SJCRH30 (cell line): ENCODE measurements at regions not wholly inside any gene's neighbourhood (a gene's known extent, or its start where the extent isn't known, plus 50 kb on each side); places are given as distances from the start of the nearest gene placed in this dataset.

ENCODE experiments used
- DNase-seq, 2 experiments: peaks; one replicate each; pipeline ENCODE4 v3.0.0-alpha.2; 2015 to 2020
- H3K27ac ChIP-seq: fragments of 250-450 bp; sonication (Bioruptor Pico); 2 replicates; pipeline ENCODE4 v1.5.1; 2020; ENCODE audit warnings: mild to moderate bottlenecking, moderate library complexity
- H3K27me3 ChIP-seq: fragments of 250-450 bp; sonication (Bioruptor Pico); 2 replicates; pipeline ENCODE4 v1.5.1; 2020; ENCODE audit warnings: mild to moderate bottlenecking, moderate library complexity
- H3K36me3 ChIP-seq: fragments of 250-450 bp; sonication (Bioruptor Pico); 2 replicates; pipeline ENCODE4 v1.5.1; 2020; ENCODE audit warnings: mild to moderate bottlenecking, moderate library complexity
- H3K4me1 ChIP-seq: fragments of 250-450 bp; sonication (Bioruptor Pico); 2 replicates; pipeline ENCODE4 v1.5.1; 2020; ENCODE audit warnings: mild to moderate bottlenecking, moderate library complexity
- H3K4me3 ChIP-seq: fragments of 250-450 bp; sonication (Bioruptor Pico); 2 replicates; pipeline ENCODE4 v1.5.1; 2020; ENCODE audit warnings: mild to moderate bottlenecking, moderate library complexity
- H3K9me3 ChIP-seq: fragments of 250-450 bp; sonication (Bioruptor Pico); replicated peaks from 2 replicates; pipeline ENCODE4 v1.5.1; 2020; ENCODE audit warnings: mild to moderate bottlenecking, moderate library complexity

DNA sequence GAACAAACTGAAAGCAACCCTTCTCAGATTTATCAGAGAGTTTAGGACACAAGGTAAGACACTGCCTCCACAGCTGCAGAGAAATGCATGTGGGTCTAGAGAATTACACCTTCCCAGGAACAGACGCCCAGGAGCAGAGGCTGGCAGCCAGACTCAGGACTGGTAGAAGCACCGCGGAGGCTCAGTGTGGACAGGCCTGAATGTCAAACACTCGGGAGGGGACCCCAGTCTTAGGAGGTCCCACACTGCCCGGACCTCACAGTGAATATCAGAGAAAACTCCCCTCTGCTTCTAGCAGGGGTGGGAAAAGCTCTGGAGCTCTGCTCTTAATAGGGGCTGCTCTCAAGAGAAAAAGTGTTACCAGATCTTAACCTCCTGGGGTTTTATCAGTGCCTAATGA, 952.7 kb downstream of the BRD1 start:
- no peak overlapping the region for H3K4me3 ChIP-seq
- DNase-seq = no peak
- H3K36me3 ChIP-seq = no peaks in the 10 kb centered on the region
- no peak overlapping the region for H3K27ac ChIP-seq
- no peaks in the 10 kb centered on the region for H3K4me1 ChIP-seq
- H3K27me3 ChIP-seq = peaks cover 44% of the 10 kb centered on the region
- no peaks in the 10 kb centered on the region for H3K9me3 ChIP-seq

DNA sequence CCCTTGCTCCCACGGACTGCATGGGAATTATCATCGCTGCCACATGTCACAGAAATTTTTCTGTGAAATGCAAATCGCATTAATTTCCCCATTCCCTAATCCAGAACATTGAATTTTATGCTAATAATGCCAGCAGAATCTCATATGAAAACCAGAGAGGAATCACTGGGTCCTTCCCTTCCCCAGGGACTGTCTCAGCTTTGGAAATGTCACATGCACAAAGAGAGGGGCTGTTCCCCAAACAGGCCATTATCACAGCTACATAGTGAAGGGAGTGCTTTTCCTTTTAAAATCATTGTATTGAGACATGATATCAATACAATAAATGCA, 954.5 kb downstream of the BRD1 start:
- H3K4me3 ChIP-seq = no peak overlapping the region
- H3K4me1 ChIP-seq = no peaks in the 10 kb centered on the region
- no peaks in the 10 kb centered on the region for H3K9me3 ChIP-seq
- H3K27ac ChIP-seq = no peak overlapping the region
- H3K27me3 ChIP-seq = peaks cover 51% of the 10 kb centered on the region
- H3K36me3 ChIP-seq = no peaks in the 10 kb centered on the region
- no peak for DNase-seq

DNA sequence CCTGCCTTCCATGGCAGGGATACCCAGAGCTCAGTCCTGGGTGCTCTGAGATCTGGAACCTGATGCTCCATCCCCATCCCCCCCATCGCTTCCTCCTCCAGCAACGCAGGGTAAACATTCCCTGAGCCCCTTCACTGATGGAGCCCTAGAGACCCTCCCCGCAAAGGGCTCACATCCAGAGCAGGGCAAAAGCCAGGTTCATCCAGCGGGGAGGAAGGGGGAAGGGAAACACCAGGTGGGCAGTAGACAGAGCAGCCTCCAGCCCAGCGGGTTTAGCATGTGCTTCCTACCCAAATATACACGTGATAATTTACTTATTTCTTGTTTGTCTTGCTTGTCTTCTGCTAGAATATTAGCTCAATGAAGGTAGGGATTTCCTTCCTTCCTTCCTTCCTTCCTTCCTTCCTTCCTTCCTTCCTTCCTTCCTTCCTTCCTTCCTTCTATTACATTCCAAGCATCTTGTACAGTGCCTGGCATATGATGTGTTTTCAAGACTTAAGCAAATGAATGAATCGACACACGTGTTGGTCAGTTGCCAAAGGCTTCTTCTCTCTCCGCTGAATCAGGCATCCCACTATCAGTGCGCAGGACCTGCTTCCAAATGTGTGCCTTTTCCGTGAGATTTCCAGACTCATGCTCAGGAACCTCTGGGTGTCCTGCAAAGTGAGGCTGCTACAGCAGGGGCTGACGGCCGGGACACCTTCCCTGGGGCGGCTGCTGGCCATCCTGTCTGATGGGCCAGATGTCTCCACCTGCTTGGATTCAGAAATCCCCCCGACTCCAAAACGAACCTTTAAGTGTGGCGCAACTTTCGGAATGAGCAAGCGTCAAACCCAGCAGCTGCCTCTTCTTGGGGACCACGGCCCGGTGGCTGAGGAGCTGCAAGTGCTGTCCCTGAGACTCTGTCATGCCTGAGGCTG, 955.1 kb downstream of the BRD1 start:
- Histone ChIP-seq H3K4me1 (no peaks in the 10 kb centered on the region), H3K4me3 (no peak overlapping the region), H3K27me3 (peaks cover 55% of the 10 kb centered on the region), H3K27ac (no peak overlapping the region), H3K36me3 (no peaks in the 10 kb centered on the region), H3K9me3 (no peaks in the 10 kb centered on the region)
- DNase-seq = no peak

DNA sequence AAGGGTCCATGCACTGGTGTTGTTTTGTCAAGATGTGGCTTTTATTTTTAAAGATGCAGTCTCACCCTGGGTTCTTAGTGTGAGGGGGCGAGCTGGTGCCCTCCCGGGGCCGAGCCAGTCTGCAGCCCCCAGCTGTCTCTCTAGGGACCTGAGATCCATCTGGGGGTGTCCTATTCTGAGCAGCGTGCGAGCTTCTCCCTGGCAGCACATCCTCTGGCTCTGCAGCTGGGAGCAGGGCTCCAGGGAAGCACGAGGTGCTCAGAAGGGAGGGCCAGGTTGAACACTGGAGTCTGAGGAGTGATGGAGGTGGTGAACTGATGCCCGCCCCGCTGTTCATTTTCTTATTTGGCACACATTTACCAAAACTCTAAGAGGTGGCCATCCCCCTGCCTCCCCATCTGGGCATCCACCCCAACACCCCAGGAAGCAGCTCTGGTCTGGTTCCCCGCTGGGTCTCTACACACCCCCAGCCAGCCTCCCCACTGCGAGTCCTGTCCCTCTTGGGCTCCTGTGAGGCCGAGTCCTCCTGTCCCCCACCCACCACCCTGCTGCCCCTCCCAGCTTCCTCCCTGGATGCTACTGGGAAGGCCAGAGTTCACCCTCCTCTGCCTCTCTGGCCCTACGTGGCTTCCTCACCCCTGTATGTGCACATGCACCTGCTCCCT, 956.4 kb downstream of the BRD1 start:
- Histone ChIP-seq H3K27me3 (peaks cover 60% of the 10 kb centered on the region), H3K4me1 (no peaks in the 10 kb centered on the region), H3K9me3 (no peaks in the 10 kb centered on the region), H3K4me3 (no peak overlapping the region), H3K36me3 (no peaks in the 10 kb centered on the region), H3K27ac (no peak overlapping the region)
- no peak for DNase-seq

DNA sequence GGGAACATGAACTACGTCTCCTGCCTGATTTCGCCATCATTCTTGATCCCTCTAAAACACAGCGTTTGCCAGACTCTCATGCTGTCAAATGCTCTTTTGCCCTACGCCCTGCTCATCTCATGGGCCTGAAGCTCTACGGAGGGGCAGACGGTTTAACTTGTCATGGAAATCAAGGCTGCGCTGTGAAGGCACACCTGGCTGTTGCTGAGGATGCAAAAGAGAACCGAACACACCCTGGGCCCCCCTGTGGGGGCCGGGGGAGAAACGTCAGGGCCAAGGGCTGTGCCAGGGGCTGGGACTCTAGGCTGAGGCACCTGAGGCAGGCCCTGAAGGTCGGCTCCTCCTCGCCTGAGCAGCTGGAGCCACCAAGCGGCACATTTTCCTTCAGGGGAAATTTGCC, 957.2 kb downstream of the BRD1 start:
- Histone ChIP-seq H3K27ac (no peak overlapping the region), H3K27me3 (peaks cover 59% of the 10 kb centered on the region), H3K4me3 (no peak overlapping the region), H3K36me3 (no peaks in the 10 kb centered on the region), H3K4me1 (no peaks in the 10 kb centered on the region), H3K9me3 (no peaks in the 10 kb centered on the region)
- no peak for DNase-seq

DNA sequence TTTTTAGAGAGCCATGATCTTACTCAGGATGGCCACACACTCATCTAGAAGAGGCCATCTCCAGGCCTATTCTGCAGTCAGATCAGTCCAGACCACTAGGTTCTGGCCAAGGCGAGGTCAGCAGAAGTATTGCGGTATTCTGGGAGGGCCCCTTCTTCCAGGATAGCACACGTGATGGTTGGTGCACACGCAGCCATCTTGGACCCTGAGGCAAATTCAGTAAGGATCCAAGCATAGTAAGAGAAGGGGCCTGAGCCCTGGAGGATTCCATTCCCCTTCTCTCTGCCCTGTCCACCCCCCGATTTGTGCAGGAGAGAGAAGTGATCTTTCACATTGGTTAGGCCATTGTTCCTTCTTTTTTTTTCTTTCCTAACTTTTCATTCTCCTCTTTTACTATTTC, 957.9 kb downstream of the BRD1 start:
- peaks cover 59% of the 10 kb centered on the region for H3K27me3 ChIP-seq
- H3K27ac ChIP-seq = no peak overlapping the region
- no peaks in the 10 kb centered on the region for H3K4me1 ChIP-seq
- H3K36me3 ChIP-seq = no peaks in the 10 kb centered on the region
- DNase-seq = no peak
- no peaks in the 10 kb centered on the region for H3K9me3 ChIP-seq
- no peak overlapping the region for H3K4me3 ChIP-seq

DNA sequence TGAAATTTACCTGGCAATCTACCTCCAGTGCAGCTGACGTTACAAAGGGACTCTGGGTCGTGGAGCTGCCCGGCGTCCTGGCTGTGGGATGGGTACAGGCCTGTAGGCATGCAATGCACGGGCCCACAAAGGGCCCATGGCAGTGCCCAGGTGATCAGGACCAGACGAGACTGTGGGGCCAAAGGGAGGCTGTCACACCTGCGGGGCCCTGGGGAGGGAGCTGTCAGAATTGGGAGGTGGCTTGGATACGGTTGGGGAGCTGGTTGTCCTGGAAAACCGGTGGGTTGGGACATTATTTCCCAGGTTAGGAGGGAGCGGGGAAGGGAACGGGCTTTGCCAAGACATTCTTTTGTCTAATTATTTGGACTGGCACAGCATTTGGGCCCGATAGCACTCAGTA, 958.5 kb downstream of the BRD1 start:
- no peaks in the 10 kb centered on the region for H3K4me1 ChIP-seq
- H3K9me3 ChIP-seq = no peaks in the 10 kb centered on the region
- peaks cover 65% of the 10 kb centered on the region for H3K27me3 ChIP-seq
- no peaks in the 10 kb centered on the region for H3K36me3 ChIP-seq
- H3K27ac ChIP-seq = no peak overlapping the region
- DNase-seq = no peak
- no peak overlapping the region for H3K4me3 ChIP-seq

DNA sequence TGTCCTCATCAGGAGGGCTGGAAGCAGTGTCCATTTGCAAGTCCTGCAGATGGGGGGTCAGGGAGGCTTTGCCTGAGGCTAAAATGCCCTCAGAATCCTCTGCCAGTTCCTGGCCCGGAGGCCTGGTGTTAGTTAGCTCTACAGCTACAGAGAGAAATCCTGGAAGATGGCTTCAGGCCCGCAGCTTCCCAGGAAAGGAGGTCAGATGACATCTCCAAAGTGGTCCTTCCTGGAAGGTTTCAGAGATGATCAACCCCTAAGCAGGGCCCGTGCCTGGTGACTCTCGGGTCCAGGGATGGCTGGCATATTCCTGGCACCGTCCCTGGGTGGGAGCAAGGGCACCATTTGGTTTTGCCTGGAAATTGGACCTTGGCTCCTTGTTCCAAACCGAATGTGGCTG, 959.1 kb downstream of the BRD1 start:
- Histone ChIP-seq H3K27me3 (peaks cover 71% of the 10 kb centered on the region), H3K9me3 (no peaks in the 10 kb centered on the region), H3K36me3 (no peaks in the 10 kb centered on the region), H3K4me1 (no peaks in the 10 kb centered on the region), H3K4me3 (no peak overlapping the region), H3K27ac (no peak overlapping the region)
- DNase-seq = no peak

DNA sequence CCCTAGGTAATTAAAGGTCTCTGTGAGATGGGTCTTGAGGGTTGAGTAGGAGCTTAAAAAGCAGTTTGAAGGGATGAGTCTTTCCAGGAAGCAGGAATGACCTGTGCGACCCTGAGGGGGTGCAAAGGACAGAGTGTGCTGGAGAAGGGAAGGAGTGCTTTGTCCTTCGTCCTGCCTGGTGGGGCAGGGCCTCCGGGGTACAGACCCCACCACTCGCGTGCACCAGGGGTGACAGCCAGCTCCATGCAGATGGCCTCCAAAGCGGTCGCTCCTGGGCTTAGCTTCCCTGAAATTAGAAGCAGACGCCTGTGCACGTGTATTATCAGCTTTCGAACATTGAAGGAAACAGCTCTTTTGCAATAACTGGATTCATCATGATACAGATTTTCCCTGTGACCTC, 959.8 kb downstream of the BRD1 start:
- H3K4me1 ChIP-seq = no peaks in the 10 kb centered on the region
- peaks cover 70% of the 10 kb centered on the region for H3K27me3 ChIP-seq
- no peak for DNase-seq
- no peaks in the 10 kb centered on the region for H3K36me3 ChIP-seq
- H3K9me3 ChIP-seq = no peaks in the 10 kb centered on the region
- no peak overlapping the region for H3K4me3 ChIP-seq
- H3K27ac ChIP-seq = no peak overlapping the region

DNA sequence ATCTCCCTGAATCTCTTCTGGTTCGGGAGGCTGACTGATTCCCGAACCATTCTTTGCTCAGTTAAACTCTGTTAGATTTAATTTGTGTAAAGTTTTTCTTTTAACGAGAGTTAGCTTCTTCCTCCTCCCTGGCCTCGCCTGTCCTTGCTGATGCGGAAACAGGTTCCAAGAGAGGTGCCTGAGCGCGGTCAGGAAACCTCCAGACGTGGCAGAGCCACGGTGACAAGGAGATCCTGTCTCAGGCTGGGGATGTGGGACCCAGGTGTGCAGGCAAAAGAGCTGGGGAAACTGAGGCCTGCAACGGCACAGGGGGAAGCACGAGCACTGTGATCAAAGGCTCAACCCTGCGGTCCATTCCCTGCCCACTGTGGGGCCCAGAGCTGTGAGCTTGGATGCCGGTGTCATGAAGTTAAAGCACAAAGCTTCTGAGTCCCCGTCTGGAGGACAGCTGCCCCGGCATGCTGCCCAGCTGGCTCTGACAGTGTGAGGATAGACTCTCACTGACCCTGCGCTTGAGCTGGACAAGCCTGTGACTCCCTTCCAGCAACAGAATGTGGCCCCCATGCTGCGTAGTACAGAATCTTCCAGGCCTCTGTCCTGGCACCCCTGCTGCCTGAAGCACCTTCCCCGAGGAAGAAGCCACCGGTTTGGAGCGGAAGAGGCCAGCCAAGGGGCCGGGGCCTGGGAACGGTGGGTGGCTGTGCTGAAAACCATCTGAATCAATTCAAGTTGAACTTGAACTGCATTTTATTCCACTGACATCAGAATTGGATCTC, 960.6 kb downstream of the BRD1 start:
- H3K4me3 ChIP-seq = no peak overlapping the region
- no peaks in the 10 kb centered on the region for H3K9me3 ChIP-seq
- no peak for DNase-seq
- no peak overlapping the region for H3K27ac ChIP-seq
- H3K27me3 ChIP-seq = peaks cover 62% of the 10 kb centered on the region
- H3K36me3 ChIP-seq = no peaks in the 10 kb centered on the region
- no peaks in the 10 kb centered on the region for H3K4me1 ChIP-seq

DNA sequence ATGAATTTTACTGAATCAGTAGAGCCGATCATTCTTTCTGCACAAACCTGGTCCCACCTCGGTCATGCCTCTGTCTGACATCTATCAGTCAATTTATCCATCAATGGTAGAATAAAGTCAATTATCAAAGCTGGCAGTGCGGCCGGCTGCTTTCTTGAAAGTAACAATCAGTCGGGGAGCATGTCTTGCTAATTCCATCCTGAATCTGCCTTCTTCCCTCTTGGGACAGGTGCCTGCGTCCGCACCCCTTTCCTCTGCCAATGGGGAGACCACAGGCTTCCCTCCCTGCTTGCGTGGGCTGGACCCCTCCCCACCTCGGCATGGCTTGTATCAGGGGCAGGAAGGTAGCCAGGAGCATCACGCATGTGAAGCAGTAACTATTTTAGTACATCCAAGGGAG, 962.9 kb downstream of the BRD1 start:
- peaks cover 65% of the 10 kb centered on the region for H3K27me3 ChIP-seq
- H3K4me3 ChIP-seq = no peak overlapping the region
- no peaks in the 10 kb centered on the region for H3K4me1 ChIP-seq
- H3K27ac ChIP-seq = no peak overlapping the region
- no peaks in the 10 kb centered on the region for H3K9me3 ChIP-seq
- DNase-seq = no peak
- H3K36me3 ChIP-seq = no peaks in the 10 kb centered on the region

DNA sequence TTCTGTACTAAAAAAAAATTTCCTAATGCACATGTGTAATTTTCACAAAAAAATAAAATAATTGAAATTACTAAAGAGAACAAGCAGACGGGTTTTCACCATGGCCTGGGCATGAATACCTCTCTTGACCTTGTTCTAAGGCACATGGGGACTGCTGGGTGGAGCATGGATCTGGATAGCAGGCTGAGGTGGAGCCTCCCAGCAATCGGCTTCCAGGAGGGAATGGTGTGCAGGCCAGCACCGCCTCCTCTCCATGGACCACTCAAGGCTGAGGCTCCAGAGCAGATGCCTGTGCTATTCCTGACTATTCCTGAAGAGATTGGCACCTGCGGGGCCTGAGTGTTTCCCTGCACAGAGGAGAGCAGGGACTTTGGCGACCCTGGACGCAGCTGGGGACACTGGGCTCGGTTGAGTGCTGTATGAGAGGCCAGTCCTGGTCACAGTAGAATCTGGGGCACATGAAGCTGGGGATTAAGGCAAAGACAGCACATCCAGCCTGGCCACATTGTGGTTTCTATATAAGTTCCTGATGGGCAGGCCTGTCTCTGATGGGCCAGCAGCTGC, 963.6 kb downstream of the BRD1 start:
- Histone ChIP-seq H3K36me3 (no peaks in the 10 kb centered on the region), H3K4me3 (no peak overlapping the region), H3K27me3 (peaks cover 64% of the 10 kb centered on the region), H3K9me3 (no peaks in the 10 kb centered on the region), H3K4me1 (no peaks in the 10 kb centered on the region), H3K27ac (no peak overlapping the region)
- DNase-seq = no peak

DNA sequence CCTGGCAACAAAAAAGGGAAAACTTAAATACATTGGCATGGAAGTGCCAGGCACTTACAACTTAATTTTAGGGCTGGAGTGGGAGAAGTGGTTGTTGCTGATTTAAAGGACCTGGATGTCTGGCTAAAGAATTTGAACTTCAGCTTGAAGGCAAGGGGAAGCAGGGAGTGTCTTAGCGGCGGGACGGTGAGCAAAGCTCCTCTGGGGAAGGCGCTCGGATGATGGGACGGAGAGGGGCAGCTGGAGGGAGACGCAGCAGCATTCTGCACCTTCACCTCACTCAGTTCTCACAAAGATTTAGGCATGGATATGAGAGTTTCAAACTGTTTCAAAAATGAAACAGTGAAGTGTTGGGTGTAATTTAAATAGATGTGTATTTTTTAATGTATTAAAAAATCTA, 967.1 kb downstream of the BRD1 start:
- Histone ChIP-seq H3K4me1 (no peaks in the 10 kb centered on the region), H3K27me3 (peaks cover 57% of the 10 kb centered on the region), H3K27ac (no peak overlapping the region), H3K9me3 (no peaks in the 10 kb centered on the region), H3K4me3 (no peak overlapping the region), H3K36me3 (no peaks in the 10 kb centered on the region)
- DNase-seq = no peak

DNA sequence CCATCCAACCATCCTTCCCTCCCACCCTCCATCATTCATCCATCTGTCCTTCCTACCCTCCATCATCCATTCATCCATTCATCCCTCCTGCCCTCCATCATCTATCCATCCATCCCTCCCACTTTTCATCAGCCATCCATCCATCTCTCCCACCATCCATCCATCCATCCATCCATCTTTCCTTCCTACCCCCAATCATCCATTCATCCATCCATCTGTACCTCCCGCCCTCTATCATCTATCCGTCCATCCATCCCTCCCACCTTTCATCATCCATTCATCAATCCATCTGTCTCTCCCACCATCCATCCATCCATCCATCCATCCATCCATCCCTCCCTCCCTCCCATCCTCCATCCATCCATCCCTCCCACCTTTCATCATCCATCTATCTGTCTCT, 968.8 kb downstream of the BRD1 start:
- 0 out of 2 replicates have a peak, but pooled peaks cover 4% of the 10 kb centered on the region for H3K9me3 ChIP-seq
- H3K27me3 ChIP-seq = peaks cover 43% of the 10 kb centered on the region
- no peaks in the 10 kb centered on the region for H3K36me3 ChIP-seq
- DNase-seq = no peak
- no peak overlapping the region for H3K27ac ChIP-seq
- no peaks in the 10 kb centered on the region for H3K4me1 ChIP-seq
- H3K4me3 ChIP-seq = no peak overlapping the region

DNA sequence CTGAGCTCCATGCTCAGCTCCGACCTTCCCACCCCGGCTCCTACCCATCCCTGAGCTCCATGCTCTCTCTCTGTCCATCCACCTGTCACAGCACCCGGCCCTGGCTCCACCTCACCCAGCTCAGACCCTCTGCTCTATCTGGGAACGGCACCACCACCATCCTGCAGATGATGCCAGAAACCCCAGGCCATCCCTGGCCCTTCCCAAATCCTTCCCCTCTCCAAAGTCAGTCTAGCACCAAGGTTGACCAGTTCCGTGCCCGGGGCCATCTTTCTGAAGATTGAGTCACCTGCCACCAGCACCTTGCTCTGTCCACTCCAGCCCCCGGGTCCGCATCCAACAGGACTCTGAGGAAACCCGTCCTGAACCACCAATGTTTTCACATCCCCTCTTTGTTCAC, 969.6 kb downstream of the BRD1 start:
- Histone ChIP-seq H3K36me3 (no peaks in the 10 kb centered on the region), H3K4me1 (no peaks in the 10 kb centered on the region), H3K27me3 (peaks cover 43% of the 10 kb centered on the region), H3K4me3 (no peak overlapping the region), H3K27ac (no peak overlapping the region), H3K9me3 (0 out of 2 replicates have a peak, but pooled peaks cover 4% of the 10 kb centered on the region)
- DNase-seq = no peak
